ENCODE measurements at regions not wholly inside any gene's neighbourhood (a gene's known extent, or its start where the extent isn't known, plus 50 kb on each side); places are given as distances from the start of the nearest gene placed in this dataset.
"Not testable (repeated sequence)": the region's sequence is repeated elsewhere in the genome, so short reads cannot be mapped to it uniquely, and the experiment has no call there.

DNA sequence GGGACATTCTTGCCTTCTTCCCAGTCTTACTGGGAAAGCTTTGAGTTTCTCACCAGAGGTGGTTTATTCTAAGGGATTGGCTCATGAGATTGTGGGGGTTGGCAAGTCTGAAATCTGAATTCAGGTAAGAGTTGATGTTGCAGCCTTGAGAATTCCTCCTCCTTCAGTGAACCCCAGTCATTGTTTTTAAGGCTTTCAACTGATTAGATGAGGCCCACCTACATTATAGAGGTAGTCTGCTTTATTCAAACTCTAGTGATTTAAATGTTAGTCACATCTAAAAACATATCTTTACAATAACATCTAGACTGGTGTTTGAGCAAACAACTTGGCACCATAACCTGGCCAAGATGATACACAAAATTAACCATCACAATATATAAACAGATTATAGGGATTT lies 156.5 kb upstream of the MED14 start:
- DNase-seq (ENCODE audit: low read depth), result no peak

DNA sequence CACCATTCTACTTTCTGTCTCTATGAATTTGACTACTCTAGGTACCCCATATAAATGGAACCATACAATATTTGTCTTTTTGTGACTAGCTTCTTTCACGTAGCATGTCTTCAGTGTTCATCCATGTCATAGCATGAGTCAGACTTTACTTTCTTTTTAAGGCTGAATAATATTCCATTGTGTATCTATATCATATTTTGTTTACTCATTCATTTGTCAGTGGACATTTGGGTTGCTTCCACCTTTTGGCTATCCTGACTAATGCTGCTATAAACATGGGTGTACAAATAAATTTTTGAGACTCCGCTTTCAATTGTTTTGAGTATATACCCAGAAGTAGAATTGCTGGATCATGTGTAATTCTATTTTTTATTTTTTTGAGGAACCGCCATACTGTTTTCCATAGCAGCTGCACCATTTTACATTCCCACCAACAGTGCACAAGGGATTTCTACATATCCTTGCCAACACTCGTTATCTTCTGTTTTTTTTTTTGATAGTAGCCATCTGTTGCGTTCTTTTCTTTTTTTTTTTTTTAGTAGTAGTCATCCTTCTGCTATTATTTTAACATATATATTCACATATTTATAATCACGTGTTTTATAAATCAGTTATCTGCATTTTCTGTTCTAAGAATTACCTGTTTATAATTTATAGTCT lies 158.0 kb upstream of the MED14 start:
- DNase-seq (ENCODE audit: low read depth), result no peak

DNA sequence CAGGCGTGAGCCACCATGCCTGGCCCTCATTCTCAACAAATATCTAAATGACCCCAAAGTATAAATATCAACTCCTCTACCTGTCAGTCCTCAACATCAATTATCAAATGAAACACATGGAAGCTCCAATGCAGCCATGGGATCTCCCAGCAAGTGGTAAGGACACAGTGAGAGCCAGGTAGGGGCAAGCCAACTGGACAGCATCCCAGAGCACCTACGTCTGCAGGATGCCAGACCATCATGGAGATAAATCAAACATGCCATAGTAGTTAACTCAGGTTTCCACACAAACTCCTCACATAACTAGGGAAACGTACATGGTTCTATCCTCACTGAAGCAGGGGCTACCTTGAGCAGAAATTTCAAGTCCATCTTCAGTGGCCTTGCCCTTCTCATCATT lies 159.9 kb upstream of the MED14 start:
- DNase-seq (ENCODE audit: low read depth), result no peak

DNA sequence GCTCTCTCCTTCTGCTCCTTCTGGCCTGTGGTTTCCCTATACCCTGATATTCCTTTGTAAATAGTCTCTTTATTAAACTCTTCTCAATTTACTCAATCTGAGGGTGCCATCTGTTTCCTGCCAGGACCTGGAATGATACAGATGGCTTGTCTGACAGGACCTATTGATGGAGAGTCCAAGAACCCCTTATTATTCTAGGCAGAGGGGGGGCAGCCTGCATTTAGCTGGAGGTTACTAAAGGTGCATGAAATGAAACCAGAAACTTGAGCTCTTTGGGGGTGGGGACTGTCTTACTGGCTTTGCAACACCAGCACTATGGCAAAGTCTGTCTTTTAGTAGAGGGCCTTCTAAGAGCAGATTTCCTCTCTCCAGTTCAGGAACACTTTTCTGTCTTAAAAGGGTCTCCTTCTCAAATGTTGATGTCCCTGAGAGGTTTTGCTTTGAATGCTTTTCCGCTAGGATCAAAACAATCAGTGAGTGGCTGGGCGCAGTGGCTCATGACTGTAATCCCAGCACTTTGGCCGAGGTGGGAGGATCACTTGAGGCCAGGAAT lies 162.5 kb upstream of the MED14 start:
- no peak for DNase-seq (ENCODE audit: low read depth)

DNA sequence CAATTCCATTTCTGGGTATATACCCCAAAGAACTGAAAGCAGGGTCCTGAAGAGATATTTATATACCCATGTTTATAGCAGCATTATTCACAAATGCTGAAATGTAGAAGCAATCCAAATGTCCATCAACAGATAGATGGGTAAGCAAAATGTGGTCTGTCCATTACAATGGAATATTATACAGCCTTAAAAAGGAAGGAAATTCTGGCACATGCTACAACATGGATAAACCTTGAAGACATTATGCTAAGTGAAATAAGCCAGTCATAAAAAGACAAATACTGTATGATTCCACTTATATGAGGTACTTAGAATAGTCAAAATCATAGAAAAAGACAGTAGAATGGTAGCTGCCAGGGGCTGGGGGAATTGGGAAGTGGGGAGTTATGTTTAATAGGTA lies 169.4 kb upstream of the MED14 start:
- not testable (repeated sequence) for DNase-seq (ENCODE audit: low read depth)

DNA sequence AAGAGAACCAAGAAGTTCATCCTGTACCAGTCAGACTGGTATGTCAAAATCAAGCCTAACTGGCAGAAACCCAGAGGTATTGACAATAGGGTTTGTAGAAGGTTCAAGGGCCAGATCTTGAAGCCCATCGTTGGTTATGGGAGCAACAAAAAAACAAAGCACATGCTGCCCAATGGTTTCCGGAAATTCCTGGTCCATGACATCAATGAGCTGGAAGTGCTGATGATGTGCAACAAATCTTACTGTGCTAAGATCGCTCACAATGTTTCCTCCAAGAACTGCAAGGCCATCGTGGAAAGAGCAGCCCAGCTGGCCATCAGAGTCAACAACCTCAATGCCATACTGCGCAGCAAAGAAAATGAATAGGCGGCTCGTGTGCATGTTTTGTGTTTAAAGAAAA lies 172.7 kb upstream of the MED14 start:
- DNase-seq (ENCODE audit: low read depth), result peak; percentile 47

DNA sequence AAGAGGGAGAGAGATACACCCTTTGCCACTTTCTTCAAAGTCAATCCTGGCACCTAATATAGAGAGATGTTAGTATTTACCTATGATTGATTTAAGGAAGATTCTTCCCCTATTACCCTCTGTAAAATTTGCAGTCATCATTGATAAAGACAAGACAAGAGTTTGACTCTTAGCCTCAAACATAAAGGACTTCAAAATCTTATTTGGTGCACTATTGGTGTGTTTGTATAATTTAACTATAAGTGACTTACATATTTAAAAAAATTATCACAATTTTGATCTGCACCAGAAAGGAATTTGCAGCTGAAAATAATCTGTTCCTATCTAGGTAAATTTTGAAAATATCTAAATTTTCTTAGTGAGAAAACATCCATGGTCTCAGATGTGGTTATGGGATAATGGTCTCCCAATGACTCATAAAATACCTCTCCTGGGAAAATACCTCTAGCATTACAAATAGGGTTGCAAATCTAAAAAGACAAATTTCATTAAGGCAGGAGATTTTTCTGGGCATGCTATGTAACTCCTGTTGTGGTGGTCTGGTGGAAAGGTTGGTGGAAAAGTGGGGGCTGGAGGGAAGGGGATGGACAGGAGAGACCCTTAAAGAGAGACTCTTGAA lies 173.6 kb upstream of the MED14 start:
- DNase-seq (ENCODE audit: low read depth), result peak; percentile 76

DNA sequence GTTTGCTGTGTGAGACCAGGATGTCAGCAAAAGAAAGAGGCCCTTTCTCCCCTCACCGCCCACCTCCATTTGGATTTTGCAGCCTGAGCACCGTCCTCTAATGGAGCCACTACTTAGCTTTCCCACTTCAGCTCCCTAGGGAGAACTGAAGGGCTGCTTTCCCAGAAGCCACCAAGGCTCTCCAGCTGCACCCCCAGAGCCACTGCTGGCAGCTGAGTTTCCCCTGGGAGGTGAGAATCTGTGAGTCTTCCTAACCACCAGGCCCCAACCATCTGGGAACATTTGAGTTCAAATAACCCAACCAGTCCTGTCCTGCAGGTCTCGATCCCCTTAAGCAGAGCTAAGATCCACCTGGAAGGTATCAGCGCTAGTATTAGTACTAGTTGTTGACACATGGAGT lies 173.1 kb upstream of the USP9X start:
- no peak for DNase-seq (ENCODE audit: low read depth)

DNA sequence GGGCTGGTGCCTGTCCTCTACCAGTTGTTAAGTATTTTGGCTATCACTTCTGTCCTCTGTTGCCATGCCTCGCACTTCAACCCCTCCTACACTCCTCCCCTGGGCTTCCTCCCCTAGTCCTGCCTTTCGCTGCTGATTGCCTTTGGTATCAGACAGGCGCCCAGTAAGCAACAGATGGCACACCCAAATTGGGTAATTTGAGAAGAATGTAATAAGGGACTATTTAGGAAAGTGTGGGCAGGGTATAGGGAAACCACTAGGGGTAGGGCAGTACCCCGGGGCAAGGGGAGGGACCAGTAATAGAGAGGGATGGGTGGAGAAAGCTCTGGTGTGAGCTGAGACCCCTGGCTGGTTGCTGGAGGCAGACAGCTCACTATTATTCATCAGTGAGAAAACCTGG lies 172.7 kb upstream of the USP9X start:
- DNase-seq (ENCODE audit: low read depth), result no peak

DNA sequence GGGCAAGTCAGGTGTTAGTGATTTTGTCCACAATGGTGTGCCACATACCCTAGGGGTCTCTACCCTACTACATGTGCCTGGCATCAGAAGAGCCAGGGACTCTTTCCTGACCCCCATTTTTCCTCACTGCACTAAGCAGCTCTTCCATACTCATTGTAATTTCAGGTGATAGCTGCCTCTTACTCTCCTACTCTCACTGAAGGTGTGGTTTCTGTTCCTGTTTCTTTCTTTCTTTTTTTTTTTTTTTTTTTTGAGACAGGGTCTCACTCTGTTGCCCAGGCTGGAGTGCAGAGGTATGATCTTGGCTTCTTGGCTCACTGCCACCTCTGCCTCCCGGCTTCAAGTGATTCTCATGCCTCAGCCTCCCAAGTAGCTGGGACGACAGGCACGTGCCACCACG lies 164.9 kb upstream of the USP9X start:
- DNase-seq (ENCODE audit: low read depth), result no peak

DNA sequence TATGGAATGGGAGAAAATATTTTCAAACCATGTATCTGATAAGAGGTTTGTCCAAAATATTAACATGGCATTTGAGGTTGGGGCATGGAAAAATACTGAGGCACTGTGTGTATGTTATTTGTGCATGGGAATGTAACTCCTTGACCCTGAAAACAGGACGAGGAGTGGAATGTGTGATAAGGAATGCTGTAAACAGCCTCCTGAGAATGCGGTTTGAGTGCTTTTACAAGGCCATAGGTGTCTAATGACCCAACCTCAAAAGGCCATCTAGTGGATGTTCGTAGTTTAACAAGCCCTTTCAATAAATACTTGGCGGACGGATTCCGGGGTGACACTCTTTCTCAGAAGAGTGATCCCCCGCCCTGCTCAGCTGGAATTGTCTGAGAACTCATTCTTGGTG lies 162.9 kb upstream of the USP9X start:
- DNase-seq (ENCODE audit: low read depth), result peak; percentile 91

DNA sequence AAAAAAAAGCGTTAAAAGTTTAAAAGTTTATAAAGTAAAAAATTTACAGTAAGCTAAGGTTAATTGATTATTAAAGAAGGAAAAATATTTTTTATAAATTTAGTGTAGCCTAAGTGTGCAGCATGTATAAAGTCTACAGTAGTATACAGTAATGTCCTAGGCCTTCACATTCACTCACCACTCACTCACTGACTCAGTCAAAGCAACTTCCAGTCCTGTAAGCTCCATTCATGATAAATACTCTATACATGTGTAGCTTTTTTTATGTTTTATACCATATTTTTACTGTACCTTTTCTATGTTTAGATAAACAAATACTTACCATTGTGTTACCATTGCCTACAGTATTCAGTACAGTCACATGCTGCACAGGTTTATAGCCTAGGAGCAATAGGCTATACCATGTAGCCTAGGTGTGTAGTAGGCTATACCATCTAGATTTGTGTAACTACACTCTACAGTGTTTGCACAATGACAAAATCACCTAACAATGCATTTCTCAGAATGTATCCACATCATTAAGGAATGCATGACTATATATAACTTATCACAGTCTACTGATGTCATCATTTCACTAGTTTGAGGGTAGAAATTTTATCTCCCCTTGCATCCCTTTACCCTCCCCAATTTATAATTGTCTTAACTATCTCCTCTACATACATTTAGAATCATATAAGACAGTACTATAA lies 158.4 kb upstream of the USP9X start:
- DNase-seq (ENCODE audit: low read depth), result peak; percentile 63

DNA sequence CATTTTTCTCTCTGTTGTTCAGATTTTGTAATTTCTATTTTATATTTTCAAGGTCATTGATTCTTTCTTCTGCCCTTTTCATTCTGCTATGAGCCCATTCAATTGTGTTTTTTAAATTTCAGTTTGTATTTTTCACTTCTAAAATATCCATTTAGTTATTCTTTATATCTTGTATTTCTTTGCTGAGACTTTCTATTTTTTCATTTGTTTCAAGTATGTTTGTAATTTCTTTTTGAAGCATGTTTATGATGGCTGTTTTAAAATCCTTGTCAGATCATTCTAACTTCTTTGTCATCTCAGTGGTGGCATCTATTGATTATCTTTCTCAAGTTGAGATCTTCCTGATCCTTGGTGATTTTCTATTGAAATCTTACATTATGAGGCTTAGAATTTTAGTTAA lies 157.2 kb upstream of the USP9X start:
- no peak for DNase-seq (ENCODE audit: low read depth)

DNA sequence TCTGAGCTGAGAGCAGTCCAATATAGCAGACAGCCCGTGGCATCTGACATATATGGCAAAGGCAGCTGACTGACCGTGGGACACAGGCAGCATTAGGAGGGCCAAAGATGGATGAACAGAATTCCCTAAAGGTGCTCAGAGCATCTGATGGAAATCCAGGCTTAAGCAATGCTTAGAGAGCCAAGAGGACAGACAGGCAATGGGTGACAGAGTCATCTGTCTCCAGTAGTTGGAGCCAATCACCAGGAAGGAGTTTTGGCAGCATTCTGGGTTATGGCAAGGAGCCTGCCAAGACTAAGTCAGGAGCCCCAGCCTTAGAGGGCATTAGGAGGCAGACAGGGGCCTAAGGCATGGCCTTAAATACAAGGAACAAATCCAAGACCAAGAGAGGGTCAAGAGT lies 153.3 kb upstream of the USP9X start:
- DNase-seq (ENCODE audit: low read depth), result peak; percentile 21

DNA sequence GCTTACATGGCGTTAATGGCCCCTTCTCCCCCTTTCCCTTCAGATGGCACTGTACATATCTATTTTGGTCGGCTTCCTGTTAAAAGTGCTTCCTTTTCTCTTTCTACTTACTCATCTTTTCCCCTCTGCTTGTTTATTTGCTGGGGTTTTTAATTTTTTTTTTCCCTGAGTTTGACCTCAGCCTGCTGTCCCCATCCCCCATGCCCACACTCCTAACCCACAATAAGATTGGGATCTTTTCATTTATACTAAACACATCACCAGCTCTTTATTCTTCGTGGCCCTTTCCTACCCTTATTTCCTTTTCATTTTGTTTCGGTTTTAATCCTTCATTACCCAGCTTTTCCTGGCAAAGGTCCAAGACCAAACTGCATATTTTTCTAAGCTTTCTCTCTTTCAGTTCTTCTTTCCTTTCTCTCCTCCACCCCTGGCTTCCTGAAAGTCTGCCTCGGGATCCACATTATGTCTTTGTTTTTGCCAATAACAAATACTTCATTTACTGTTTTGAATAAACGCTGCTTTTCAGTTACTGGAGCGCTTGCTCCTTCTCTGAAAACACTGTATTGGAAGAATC lies 152.0 kb upstream of the USP9X start:
- peak; percentile 51 for DNase-seq (ENCODE audit: low read depth)

DNA sequence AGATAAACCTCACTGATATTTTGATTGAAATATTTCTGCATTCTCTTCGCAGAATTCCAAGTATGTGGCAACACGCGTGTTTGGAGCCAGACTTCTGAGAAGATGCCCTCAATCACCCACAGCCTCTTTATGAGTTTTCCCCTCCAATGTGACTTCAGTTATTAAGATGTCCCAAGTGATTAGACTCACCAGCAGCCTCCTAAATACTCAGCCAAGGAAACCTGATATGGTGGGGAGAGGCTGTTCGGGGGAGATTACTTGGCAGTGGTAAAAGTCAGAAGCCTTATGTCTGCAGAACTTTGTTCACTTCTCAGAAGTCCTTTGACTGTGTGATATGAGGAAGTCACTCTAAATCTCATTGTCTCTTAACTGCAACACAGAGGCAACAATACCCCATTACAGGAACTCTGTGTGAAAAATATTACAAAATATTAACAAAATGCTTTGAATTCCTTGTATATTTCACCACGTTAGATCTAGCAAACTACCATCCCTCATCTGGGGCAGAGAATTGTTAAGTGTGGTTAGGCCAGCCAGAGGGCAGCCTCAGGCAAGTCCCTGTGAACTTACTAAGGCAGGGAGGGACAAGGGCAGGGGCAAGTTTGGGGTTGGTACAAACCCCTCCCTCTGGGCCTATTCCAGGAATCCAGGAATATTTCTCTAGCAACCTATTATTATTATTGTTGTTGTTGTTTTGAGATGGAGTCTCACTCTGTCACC lies 151.4 kb upstream of the USP9X start:
- peak; percentile 67 for DNase-seq (ENCODE audit: low read depth)

DNA sequence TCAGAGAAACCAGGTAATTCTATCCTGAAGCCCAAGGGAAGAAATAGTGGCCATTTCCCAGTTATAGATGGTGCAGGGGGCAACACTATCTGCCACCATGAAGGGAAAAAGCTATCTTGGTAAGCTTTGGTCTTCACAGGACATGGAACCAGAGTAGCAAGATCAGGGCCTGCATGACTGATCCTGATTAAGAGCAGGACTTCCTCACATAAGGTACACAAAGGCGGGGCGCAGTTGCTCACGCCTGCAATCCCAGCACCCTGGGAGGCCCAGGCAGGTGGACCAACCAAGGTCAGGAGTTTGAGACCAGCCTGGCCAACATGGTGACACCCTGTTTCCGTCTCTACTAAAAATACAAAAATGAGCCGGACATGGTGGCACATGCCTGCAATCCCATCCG lies 148.4 kb upstream of the USP9X start:
- DNase-seq (ENCODE audit: low read depth), result no peak

DNA sequence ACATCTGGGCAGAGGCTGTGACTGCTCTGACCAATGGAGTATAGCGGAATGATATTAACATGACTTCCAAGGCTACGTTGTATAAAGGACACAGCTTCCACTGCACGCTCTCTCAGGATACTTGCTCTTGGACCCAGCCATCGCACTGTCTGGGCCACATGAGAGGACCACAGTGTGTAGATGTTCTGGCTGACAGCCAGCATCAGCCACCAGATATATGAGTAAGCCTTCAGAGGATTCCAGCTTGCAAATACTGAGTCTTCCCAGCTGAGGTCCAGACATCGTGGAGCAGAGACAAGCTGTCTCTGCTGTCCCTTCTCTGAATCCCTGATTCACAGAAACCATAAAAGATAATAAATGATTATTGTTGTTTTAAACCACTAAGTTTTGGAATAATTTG lies 146.8 kb upstream of the USP9X start:
- peak; percentile 49 for DNase-seq (ENCODE audit: low read depth)

DNA sequence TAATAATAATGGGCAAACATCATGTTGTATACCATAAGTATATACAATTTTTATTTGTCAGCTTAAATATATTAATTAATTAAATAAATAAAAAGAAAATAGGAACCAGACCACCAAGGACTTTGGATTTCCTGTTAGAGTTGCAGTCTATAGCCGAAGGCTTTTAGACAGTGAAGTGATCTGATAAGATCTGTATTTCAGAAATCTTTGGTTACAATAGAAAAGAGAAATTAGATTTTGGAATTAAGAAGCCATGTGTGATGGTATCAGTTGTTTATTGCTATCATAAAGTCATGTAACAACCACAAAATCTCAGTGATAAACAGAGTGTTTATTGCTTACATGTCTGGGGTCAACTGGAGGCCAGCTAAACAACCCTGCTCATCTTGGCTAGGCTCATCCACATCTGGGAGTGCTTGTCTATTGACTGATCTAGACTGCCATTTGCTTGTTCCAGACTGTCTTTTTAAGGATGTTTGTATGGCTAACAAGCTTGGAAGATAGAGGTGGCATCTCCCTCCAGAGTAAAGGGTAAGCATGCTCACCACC lies 142.1 kb upstream of the USP9X start:
- no peak for DNase-seq (ENCODE audit: low read depth)

DNA sequence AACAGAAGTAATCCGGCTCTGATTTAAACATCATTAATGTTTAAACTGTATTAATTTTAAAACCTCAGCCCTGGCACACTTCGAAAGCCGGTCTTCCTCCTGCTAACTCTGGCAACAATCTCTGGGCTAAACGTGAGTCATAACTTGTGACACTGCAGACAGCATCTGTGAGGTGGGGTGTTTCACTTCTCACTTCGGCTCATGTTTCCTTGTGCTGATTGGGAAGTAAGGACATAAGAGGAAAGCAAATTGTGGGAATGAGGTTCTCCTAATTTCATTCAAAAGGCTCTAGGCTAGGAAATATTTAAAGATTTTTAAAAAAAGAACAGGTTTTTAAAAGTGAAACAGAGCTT lies 139.9 kb upstream of the USP9X start:
- DNase-seq (ENCODE audit: low read depth), result peak; percentile 85

DNA sequence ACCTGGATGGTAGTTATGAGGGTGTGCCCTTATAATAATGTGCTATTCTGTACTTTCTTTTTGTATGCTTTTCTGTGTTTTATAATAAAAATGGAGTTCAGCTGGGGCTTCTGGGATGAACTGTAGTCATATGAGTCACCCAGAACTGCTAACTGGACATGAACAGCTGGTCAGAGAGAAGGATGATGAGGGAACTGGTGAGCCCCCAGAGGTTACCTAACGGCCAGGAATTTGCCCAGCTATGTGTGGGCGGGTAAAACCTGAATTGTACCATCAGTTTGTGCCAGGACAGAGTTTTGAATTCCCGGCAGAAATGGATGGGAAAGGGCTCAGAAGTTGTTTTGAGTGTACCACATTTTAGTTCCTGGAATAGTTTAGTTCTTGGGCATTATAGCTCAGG lies 138.0 kb upstream of the USP9X start:
- DNase-seq (ENCODE audit: low read depth), result peak; percentile 66

DNA sequence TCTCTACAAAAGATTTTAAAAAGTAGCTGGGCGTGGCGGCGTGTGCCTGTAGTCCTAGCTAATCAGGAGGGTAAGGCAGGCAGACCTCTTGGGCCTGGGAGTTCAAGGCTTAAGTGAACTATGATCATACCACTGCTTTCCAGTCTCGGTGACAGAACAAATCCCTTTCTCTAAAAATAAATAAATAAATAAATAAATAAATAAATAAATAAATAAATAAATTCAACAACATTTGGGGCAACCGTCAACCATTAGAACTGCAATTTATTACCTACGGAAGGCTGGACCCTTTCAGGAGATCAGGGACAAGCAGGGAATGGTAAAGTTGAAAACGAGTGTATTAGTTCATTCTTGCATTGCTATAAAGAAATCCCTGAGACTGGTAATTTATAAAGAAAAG lies 136.2 kb upstream of the USP9X start:
- DNase-seq (ENCODE audit: low read depth), result no peak

Data from iris pigment epithelial cell (primary cell).